Activated CD4-positive, alpha-beta T cell treated with anti-CD3 and anti-CD28 coated beads, Interleukin-10, Interleukin-2, amounts not matched to agents 100 ng/mL and 50 ng/mL, durations not matched to agents 16 hours and 8 hours (primary cell): ENCODE measurements at regions not wholly inside any gene's neighbourhood (a gene's known extent, or its start where the extent isn't known, plus 50 kb on each side); places are given as distances from the start of the nearest gene placed in this dataset.
A peak's percentile ranks its signal among the peaks of the same experiment; 100 is the strongest.
"Not testable (repeated sequence)": the region's sequence is repeated elsewhere in the genome, so short reads cannot be mapped to it uniquely, and the experiment has no call there.

ENCODE experiments used
- DNase-seq: peaks from one replicate; pipeline ENCODE4 v3.0.0-alpha.2; 2020

- DNase-seq, result no peak
These were observed 123.8 kb upstream of the FHL2 start for GRCh38 chr2:105522645-105523044.

- no peak for DNase-seq
These were observed 122.8 kb upstream of the FHL2 start for GRCh38 chr2:105521616-105522015.

- DNase-seq, result no peak
These were observed 122.3 kb upstream of the FHL2 start for GRCh38 chr2:105521176-105521575.

- DNase-seq, result no peak
These were observed 120.7 kb upstream of the FHL2 start for GRCh38 chr2:105519516-105519915.

- DNase-seq, result no peak
These were observed 120.0 kb upstream of the FHL2 start for GRCh38 chr2:105518897-105519296.

GRCh38 chr2:105517814-105518705 is 119.2 kb upstream of the FHL2 start:
- DNase-seq, result no peak

- no peak for DNase-seq
These were observed 116.9 kb upstream of the FHL2 start for GRCh38 chr2:105515581-105516415.

GRCh38 chr2:105514576-105514975 is 115.7 kb upstream of the FHL2 start:
- no peak for DNase-seq

- DNase-seq, result no peak
These were observed 112.1 kb upstream of the FHL2 start for GRCh38 chr2:105510761-105511528.

GRCh38 chr2:105509269-105510086 is 110.6 kb upstream of the FHL2 start:
- no peak for DNase-seq

GRCh38 chr2:105506860-105507259 is 108.0 kb upstream of the FHL2 start:
- not testable (repeated sequence) for DNase-seq

- DNase-seq, result no peak
These were observed 105.6 kb upstream of the FHL2 start for GRCh38 chr2:105504459-105504858.

GRCh38 chr2:105502625-105503334 is 103.9 kb upstream of the FHL2 start:
- DNase-seq, result peak; percentile 16

GRCh38 chr2:105498281-105498846 is 99.5 kb upstream of the FHL2 start:
- DNase-seq, result no peak

GRCh38 chr2:105497094-105497493 is 98.2 kb upstream of the FHL2 start:
- no peak for DNase-seq

GRCh38 chr2:105496271-105496670 is 97.4 kb upstream of the FHL2 start:
- DNase-seq, result no peak

- DNase-seq, result no peak
These were observed 96.0 kb upstream of the FHL2 start for GRCh38 chr2:105494683-105495425.

- no peak for DNase-seq
These were observed 92.1 kb upstream of the FHL2 start for GRCh38 chr2:105490956-105491355.

GRCh38 chr2:105490204-105490603 is 91.4 kb upstream of the FHL2 start:
- no peak for DNase-seq

- DNase-seq, result no peak
These were observed 90.5 kb upstream of the FHL2 start for GRCh38 chr2:105489168-105489878.
